ENCODE measurements at regions not wholly inside any gene's neighbourhood (a gene's known extent, or its start where the extent isn't known, plus 50 kb on each side); places are given as distances from the start of the nearest gene placed in this dataset.

- H3K4me3 ChIP-seq (ENCODE audit: control insufficient read depth, low read depth, low read length) = no peak overlapping the region
- no peak for DNase-seq (ENCODE audit: low read depth)
- TF ChIP-seq CTCF (IDR thresholded peaks at IDR 0.05; ENCODE audit: control insufficient read depth, insufficient read depth, low read depth, low read length, missing control alignments) = no peak
Measured at GRCh38 chr7:13161125-13161524, 473.7 kb downstream of the ARL4A start.

GRCh38 chr7:13165854-13166253 is 478.4 kb downstream of the ARL4A start:
- no peak for DNase-seq (ENCODE audit: low read depth)
- H3K4me3 ChIP-seq (ENCODE audit: control insufficient read depth, low read depth, low read length) = no peak overlapping the region
- no peak for TF ChIP-seq CTCF (IDR thresholded peaks at IDR 0.05; ENCODE audit: control insufficient read depth, insufficient read depth, low read depth, low read length, missing control alignments)

- no peak for DNase-seq (ENCODE audit: low read depth)
- no peak overlapping the region for H3K4me3 ChIP-seq (ENCODE audit: control insufficient read depth, low read depth, low read length)
- TF ChIP-seq CTCF (IDR thresholded peaks at IDR 0.05; ENCODE audit: control insufficient read depth, insufficient read depth, low read depth, low read length, missing control alignments) = no peak
Measured at GRCh38 chr7:13166801-13167200, 479.4 kb downstream of the ARL4A start.

GRCh38 chr7:13169356-13169755 is 481.9 kb downstream of the ARL4A start:
- H3K4me3 ChIP-seq (ENCODE audit: control insufficient read depth, low read depth, low read length) = no peak overlapping the region
- TF ChIP-seq CTCF (IDR thresholded peaks at IDR 0.05; ENCODE audit: control insufficient read depth, insufficient read depth, low read depth, low read length, missing control alignments) = no peak
- DNase-seq (ENCODE audit: low read depth) = no peak

- H3K4me3 ChIP-seq (ENCODE audit: control insufficient read depth, low read depth, low read length) = no peak overlapping the region
Measured at GRCh38 chr7:13174991-13175390, 487.6 kb downstream of the ARL4A start.

GRCh38 chr7:13179011-13179582 is 491.7 kb downstream of the ARL4A start:
- H3K4me3 ChIP-seq (ENCODE audit: control insufficient read depth, low read depth, low read length) = no peak overlapping the region
- DNase-seq (ENCODE audit: low read depth) = no peak
- no peak for TF ChIP-seq CTCF (IDR thresholded peaks at IDR 0.05; ENCODE audit: control insufficient read depth, insufficient read depth, low read depth, low read length, missing control alignments)

More at GRCh38 chr7:13174991-13175390, 487.6 kb downstream of the ARL4A start:
- TF ChIP-seq CTCF (IDR thresholded peaks at IDR 0.05; ENCODE audit: control insufficient read depth, insufficient read depth, low read depth, low read length, missing control alignments) = no peak
- DNase-seq (ENCODE audit: low read depth) = no peak

Data from AG09309 (cell line).